Astrocyte of the spinal cord (primary cell): ENCODE measurements at regions not wholly inside any gene's neighbourhood (a gene's known extent, or its start where the extent isn't known, plus 50 kb on each side); places are given as distances from the start of the nearest gene placed in this dataset.
A peak's percentile ranks its signal among the peaks of the same experiment; 100 is the strongest.

Experiments
- DNase-seq: peaks from one replicate; pipeline ENCODE4 v3.0.0; 2011; ENCODE audit warnings: low read depth, low spot score
- H3K4me3 ChIP-seq: 2 replicates; pipeline ENCODE4 v1.5.1; 2011; ENCODE audit warnings: low read depth, mild to moderate bottlenecking, low read length, moderate library complexity
- CTCF ChIP-seq: IDR thresholded peaks from 2 replicates; pipeline ENCODE4 v1.5.1; 2012; ENCODE audit warnings: low read depth, mild to moderate bottlenecking, low read length, inconsistent platforms
- in situ Hi-C: cut with HindIII; loops from 2 replicates; pipeline ENCODE4 v1.10.0; 2017; ENCODE audit warnings: low sequenced_read_pairs

GRCh38 chr1:88074661-88075060 lies 609.4 kb upstream of the PKN2 start:
- DNase-seq = no peak
- H3K4me3 ChIP-seq = no peak overlapping the region
- TF ChIP-seq CTCF = no peak
- in situ Hi-C loops = no loop called here

- TF ChIP-seq CTCF = no peak
- in situ Hi-C loops = no loop called here
- no peak for DNase-seq
- no peak overlapping the region for H3K4me3 ChIP-seq
These were observed 608.3 kb upstream of the PKN2 start for GRCh38 chr1:88075813-88076212.

GRCh38 chr1:88079036-88079435 lies 605.0 kb upstream of the PKN2 start:
- in situ Hi-C loops = no loop called here
- peak; percentile 56 for TF ChIP-seq CTCF
- DNase-seq = peak; percentile 3
- H3K4me3 ChIP-seq = no peak overlapping the region

- DNase-seq = no peak
- in situ Hi-C loops = no loop called here
- TF ChIP-seq CTCF = no peak
These were observed 603.2 kb upstream of the PKN2 start for GRCh38 chr1:88080875-88081274.

GRCh38 chr1:88088481-88088880 lies 595.6 kb upstream of the PKN2 start:
- TF ChIP-seq CTCF = no peak
- no peak overlapping the region for H3K4me3 ChIP-seq
- DNase-seq = no peak
- in situ Hi-C loops = no loop called here

More at GRCh38 chr1:88080875-88081274, 603.2 kb upstream of the PKN2 start:
- H3K4me3 ChIP-seq = no peak overlapping the region

- H3K4me3 ChIP-seq = no peak overlapping the region
- no peak for TF ChIP-seq CTCF
- no peak for DNase-seq
- in situ Hi-C loops = no loop called here
These were observed 594.1 kb upstream of the PKN2 start for GRCh38 chr1:88089961-88090360.

GRCh38 chr1:88098881-88099280 lies 585.2 kb upstream of the PKN2 start:
- in situ Hi-C loops = no loop called here
- DNase-seq = no peak
- no peak for TF ChIP-seq CTCF
- H3K4me3 ChIP-seq = no peak overlapping the region
